Trophoblast cell (in vitro differentiated cells and primary cell): ENCODE measurements at regions not wholly inside any gene's neighbourhood (a gene's known extent, or its start where the extent isn't known, plus 50 kb on each side); places are given as distances from the start of the nearest gene placed in this dataset.

Source experiments
- DNase-seq, 2 donors: peaks; one replicate each; pipeline ENCODE4 v3.0.0-alpha.2; 2016
- H2AFZ ChIP-seq: 2 replicates; pipeline ENCODE4 v1.6.1; 2013; ENCODE audit warnings: low read length, moderate library complexity, mild to moderate bottlenecking; ENCODE audit not compliant: insufficient read depth, poor library complexity
- H2AK5ac ChIP-seq: 2 replicates; pipeline ENCODE4 v1.6.1; 2013; ENCODE audit warnings: mild to moderate bottlenecking, low read length
- H2BK120ac ChIP-seq: 2 replicates; pipeline ENCODE4 v1.6.1; 2013; ENCODE audit warnings: low read length, mild to moderate bottlenecking, moderate library complexity; ENCODE audit not compliant: insufficient read depth, poor library complexity
- H2BK12ac ChIP-seq: 2 replicates; pipeline ENCODE4 v1.6.1; 2013; ENCODE audit warnings: mild to moderate bottlenecking, low read length, moderate library complexity
- H2BK5ac ChIP-seq: 2 replicates; pipeline ENCODE4 v1.6.1; 2013; ENCODE audit warnings: low read length, low read depth, moderate library complexity, mild to moderate bottlenecking; ENCODE audit not compliant: poor library complexity
- H3K14ac ChIP-seq: 2 replicates; pipeline ENCODE4 v1.6.1; 2013; ENCODE audit warnings: mild to moderate bottlenecking, low read length
- H3K18ac ChIP-seq: 2 replicates; pipeline ENCODE4 v1.6.1; 2013; ENCODE audit warnings: mild to moderate bottlenecking, low read length
- H3K23ac ChIP-seq: 2 replicates; pipeline ENCODE4 v1.6.1; 2013; ENCODE audit warnings: low read length
- H3K27ac ChIP-seq: 2 replicates; pipeline ENCODE4 v1.5.1; 2013; ENCODE audit warnings: low read depth, mild to moderate bottlenecking, inconsistent platforms, low read length, moderate library complexity
- H3K27me3 ChIP-seq: 2 replicates; pipeline ENCODE4 v1.6.1; 2013; ENCODE audit warnings: inconsistent platforms, mild to moderate bottlenecking, low read length, moderate library complexity; ENCODE audit not compliant: insufficient read depth
- H3K36me3 ChIP-seq, 2 experiments: 1 replicate in 1 of 2; 2 replicates in 1 of 2; pipeline ENCODE4 v1.6.1; 2013; ENCODE audit warnings: low read length in 2 of 2, mild to moderate bottlenecking in 2 of 2, moderate library complexity in 1 of 2; ENCODE audit not compliant: insufficient read depth in 2 of 2, control insufficient read depth in 1 of 2
- H3K4ac ChIP-seq: 2 replicates; pipeline ENCODE4 v1.6.1; 2013; ENCODE audit warnings: low read depth, mild to moderate bottlenecking, low read length, moderate library complexity
- H3K4me1 ChIP-seq, 2 experiments: 1 replicate in 1 of 2; 2 replicates in 1 of 2; pipeline ENCODE4 v1.6.1; 2013; ENCODE audit warnings: low read length in 2 of 2, mild to moderate bottlenecking in 2 of 2, moderate library complexity in 1 of 2; ENCODE audit not compliant: insufficient read depth in 2 of 2, control insufficient read depth in 1 of 2
- H3K4me2 ChIP-seq: 2 replicates; pipeline ENCODE4 v1.6.1; 2013; ENCODE audit warnings: inconsistent platforms, mild to moderate bottlenecking, low read length, moderate library complexity
- H3K4me3 ChIP-seq: 2 replicates; pipeline ENCODE4 v1.5.1; 2013; ENCODE audit warnings: mild to moderate bottlenecking, low read depth, low read length, inconsistent platforms
- H3K79me1 ChIP-seq: one replicate; pipeline ENCODE4 v1.6.1; 2013; ENCODE audit warnings: low read length
- H3K79me2 ChIP-seq: 2 replicates; pipeline ENCODE4 v1.6.1; 2013; ENCODE audit warnings: low read length, mild to moderate bottlenecking; ENCODE audit not compliant: control insufficient read depth, insufficient read depth, poor library complexity
- H3K9ac ChIP-seq: 2 replicates; pipeline ENCODE4 v1.6.1; 2013; ENCODE audit warnings: mild to moderate bottlenecking, low read length
- H3K9me3 ChIP-seq: 2 replicates; pipeline ENCODE4 v1.6.1; 2013; ENCODE audit warnings: low read depth, mild to moderate bottlenecking, control low read depth, inconsistent platforms, low read length; ENCODE audit not compliant: insufficient read depth
- H4K12ac ChIP-seq: 2 replicates; pipeline ENCODE4 v1.6.1; 2013; ENCODE audit warnings: low read depth, mild to moderate bottlenecking, low read length, moderate library complexity
- H4K8ac ChIP-seq: 2 replicates; pipeline ENCODE4 v1.6.1; 2013; ENCODE audit warnings: low read depth, mild to moderate bottlenecking, low read length, moderate library complexity
- H4K91ac ChIP-seq: one replicate; pipeline ENCODE4 v1.6.1; 2013; ENCODE audit warnings: low read depth, mild to moderate bottlenecking, low read length, moderate library complexity
- WGBS: extraction: QIAGEN DNeasy Blood & Tissue Kit; methylation state at CpG from one replicate; pipeline ENCODE4 v1.1.7; 2013; ENCODE audit warnings: missing lambda C conversion rate; ENCODE audit not compliant: insufficient read length, insufficient coverage; ENCODE audit errors: extremely low coverage; 5-methylcytosine and 5-hydroxymethylcytosine counted together

GRCh38 chr1:79283451-79283850 lies 276.9 kb upstream of the ADGRL4 start:
- H3K27me3 ChIP-seq = no peaks in the 10 kb centered on the region
- H3K9ac ChIP-seq = no peak overlapping the region
- H3K4me3 ChIP-seq = no peak overlapping the region

GRCh38 chr1:79281442-79281841 lies 274.9 kb upstream of the ADGRL4 start:
- H3K9ac ChIP-seq = no peak overlapping the region
- H3K36me3 ChIP-seq = no peaks in the 10 kb centered on the region
- no peak overlapping the region for H4K91ac ChIP-seq
- no peak overlapping the region for H4K8ac ChIP-seq
- H3K4me1 ChIP-seq = no peaks in the 10 kb centered on the region
- no peaks in the 10 kb centered on the region for H3K79me1 ChIP-seq
- H2BK12ac ChIP-seq = no peak overlapping the region
- WGBS = no CpG with 5 or more reads among the region's 6 CpGs
- H3K27me3 ChIP-seq = no peaks in the 10 kb centered on the region
- no peak overlapping the region for H3K4me2 ChIP-seq
- H2BK120ac ChIP-seq = no peak overlapping the region
- H3K14ac ChIP-seq = no peak overlapping the region
- H3K18ac ChIP-seq = no peak overlapping the region
- H3K23ac ChIP-seq = no peak overlapping the region
- H3K79me2 ChIP-seq = no peaks in the 10 kb centered on the region
- H2AK5ac ChIP-seq = no peak overlapping the region
- no peak for DNase-seq
- no peak overlapping the region for H3K4me3 ChIP-seq
- no peak overlapping the region for H3K27ac ChIP-seq
- no peak overlapping the region for H4K12ac ChIP-seq
- H3K4ac ChIP-seq = no peak overlapping the region
- H3K9me3 ChIP-seq = no peaks in the 10 kb centered on the region
- H2BK5ac ChIP-seq = no peak overlapping the region
- no peak overlapping the region for H2AFZ ChIP-seq

More at GRCh38 chr1:79283451-79283850, 276.9 kb upstream of the ADGRL4 start:
- Histone ChIP-seq H4K91ac (no peak overlapping the region), H3K79me2 (no peaks in the 10 kb centered on the region), H3K4me1 (no peaks in the 10 kb centered on the region), H3K9me3 (no peaks in the 10 kb centered on the region), H3K79me1 (no peaks in the 10 kb centered on the region), H3K27ac (no peak overlapping the region), H3K4me2 (no peak overlapping the region), H3K4ac (no peak overlapping the region), H3K36me3 (no peaks in the 10 kb centered on the region), H2AFZ (no peak overlapping the region), H3K23ac (no peak overlapping the region), H2BK120ac (no peak overlapping the region), H2BK5ac (no peak overlapping the region), H2BK12ac (no peak overlapping the region), H2AK5ac (no peak overlapping the region), H4K8ac (no peak overlapping the region), H3K14ac (no peak overlapping the region), H4K12ac (no peak overlapping the region), H3K18ac (no peak overlapping the region)
- peak; percentile 52 to 84 for DNase-seq
- WGBS = no CpG with 5 or more reads among the region's 10 CpGs

GRCh38 chr1:79271759-79272158 lies 265.2 kb upstream of the ADGRL4 start:
- Histone ChIP-seq H3K4me3 (no peak overlapping the region), H3K79me2 (no peaks in the 10 kb centered on the region), H3K36me3 (no peaks in the 10 kb centered on the region), H3K27ac (no peak overlapping the region), H3K4ac (no peak overlapping the region), H3K9ac (no peak overlapping the region), H4K8ac (no peak overlapping the region), H3K18ac (no peak overlapping the region), H2AFZ (no peak overlapping the region), H4K12ac (no peak overlapping the region), H2BK5ac (no peak overlapping the region), H4K91ac (no peak overlapping the region), H2BK120ac (no peak overlapping the region), H3K14ac (no peak overlapping the region), H3K23ac (no peak overlapping the region), H3K79me1 (no peaks in the 10 kb centered on the region), H2BK12ac (no peak overlapping the region), H3K27me3 (no peaks in the 10 kb centered on the region), H3K4me1 (no peaks in the 10 kb centered on the region), H2AK5ac (no peak overlapping the region), H3K4me2 (no peak overlapping the region), H3K9me3 (peaks cover 2% of the 10 kb centered on the region)
- no peak for DNase-seq
- no CpG with 5 or more reads among the region's 1 CpG for WGBS

GRCh38 chr1:79264975-79265818 lies 258.7 kb upstream of the ADGRL4 start:
- H3K27ac ChIP-seq = no peak overlapping the region
- H2BK120ac ChIP-seq = no peak overlapping the region
- no peaks in the 10 kb centered on the region for H3K79me1 ChIP-seq
- H3K4me3 ChIP-seq = no peak overlapping the region
- no peak overlapping the region for H3K14ac ChIP-seq
- no peak overlapping the region for H2BK12ac ChIP-seq
- H3K36me3 ChIP-seq = no peaks in the 10 kb centered on the region
- no peak overlapping the region for H4K91ac ChIP-seq
- no peaks in the 10 kb centered on the region for H3K79me2 ChIP-seq
- H3K9me3 ChIP-seq = no peaks in the 10 kb centered on the region
- no peak overlapping the region for H2AK5ac ChIP-seq
- H4K8ac ChIP-seq = no peak overlapping the region
- H2BK5ac ChIP-seq = no peak overlapping the region
- no peaks in the 10 kb centered on the region for H3K4me1 ChIP-seq
- H3K9ac ChIP-seq = no peak overlapping the region
- WGBS = no CpG with 5 or more reads among the region's 4 CpGs
- no peak for DNase-seq
- H2AFZ ChIP-seq = no peak overlapping the region
- H3K27me3 ChIP-seq = no peaks in the 10 kb centered on the region
- H3K23ac ChIP-seq = no peak overlapping the region
- no peak overlapping the region for H3K4me2 ChIP-seq
- no peak overlapping the region for H4K12ac ChIP-seq
- H3K18ac ChIP-seq = no peak overlapping the region
- no peak overlapping the region for H3K4ac ChIP-seq
